HG02763 (cell line): ENCODE measurements at regions not wholly inside any gene's neighbourhood (a gene's known extent, or its start where the extent isn't known, plus 50 kb on each side); places are given as distances from the start of the nearest gene placed in this dataset.

Source experiments
- ATAC-seq: cut with Tn5 transposase; IDR thresholded peaks from one replicate; pipeline ENCODE4 v1.9.1; 2021; ENCODE audit warnings: mild to moderate bottlenecking, moderate library complexity; ENCODE audit not compliant: unreplicated experiment

GRCh38 chr2:15074319-15074718 lies 441.8 kb downstream of the LRATD1 start:
- ATAC-seq: no peak

- no peak for ATAC-seq
These were observed 442.5 kb downstream of the LRATD1 start for GRCh38 chr2:15074751-15075700.

- no peak for ATAC-seq
These were observed 444.2 kb downstream of the LRATD1 start for GRCh38 chr2:15076668-15077067.

- no peak for ATAC-seq
These were observed 448.8 kb downstream of the LRATD1 start for GRCh38 chr2:15081356-15081755.

- ATAC-seq: no peak
These were observed 449.9 kb downstream of the LRATD1 start for GRCh38 chr2:15082105-15083058.

GRCh38 chr2:15084826-15085489 lies 452.4 kb downstream of the LRATD1 start:
- ATAC-seq: no peak

GRCh38 chr2:15092181-15092580 lies 459.7 kb downstream of the LRATD1 start:
- no peak for ATAC-seq

GRCh38 chr2:15092691-15093090 lies 460.2 kb downstream of the LRATD1 start:
- no peak for ATAC-seq

GRCh38 chr2:15094161-15094560 lies 461.6 kb downstream of the LRATD1 start:
- ATAC-seq: no peak

GRCh38 chr2:15096873-15097272 lies 464.3 kb downstream of the NBAS start:
- ATAC-seq: no peak

- no peak for ATAC-seq
These were observed 454.0 kb downstream of the NBAS start for GRCh38 chr2:15107137-15107536.

- ATAC-seq: no peak
These were observed 449.4 kb downstream of the NBAS start for GRCh38 chr2:15111718-15112117.

GRCh38 chr2:15112216-15112615 lies 448.9 kb downstream of the NBAS start:
- ATAC-seq: no peak

- ATAC-seq: no peak
These were observed 445.4 kb downstream of the NBAS start for GRCh38 chr2:15115776-15116175.

- no peak for ATAC-seq
These were observed 444.3 kb downstream of the NBAS start for GRCh38 chr2:15116830-15117229.
